ENCODE measurements at regions not wholly inside any gene's neighbourhood (a gene's known extent, or its start where the extent isn't known, plus 50 kb on each side); places are given as distances from the start of the nearest gene placed in this dataset.

DNA sequence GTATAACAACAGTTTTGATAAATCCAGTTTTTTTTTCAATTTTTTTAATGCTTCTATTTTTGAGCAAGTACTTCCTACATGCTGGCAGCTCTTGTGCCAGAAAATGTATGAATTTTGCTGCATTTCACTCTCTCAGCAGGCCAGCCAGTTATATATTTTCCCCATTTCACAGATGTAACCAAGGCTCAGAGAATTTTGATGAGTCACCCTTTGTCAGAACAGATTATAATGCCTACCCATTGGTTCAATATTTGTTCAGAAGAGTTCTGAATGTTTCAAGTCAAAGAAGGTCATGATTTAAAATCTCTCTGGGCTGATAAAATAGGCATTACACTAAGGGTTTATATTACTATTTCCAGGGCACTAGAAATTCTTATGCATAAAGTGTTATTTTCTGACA is 452.2 kb downstream of the RWDD3 start:
- no peak for DNase-seq

DNA sequence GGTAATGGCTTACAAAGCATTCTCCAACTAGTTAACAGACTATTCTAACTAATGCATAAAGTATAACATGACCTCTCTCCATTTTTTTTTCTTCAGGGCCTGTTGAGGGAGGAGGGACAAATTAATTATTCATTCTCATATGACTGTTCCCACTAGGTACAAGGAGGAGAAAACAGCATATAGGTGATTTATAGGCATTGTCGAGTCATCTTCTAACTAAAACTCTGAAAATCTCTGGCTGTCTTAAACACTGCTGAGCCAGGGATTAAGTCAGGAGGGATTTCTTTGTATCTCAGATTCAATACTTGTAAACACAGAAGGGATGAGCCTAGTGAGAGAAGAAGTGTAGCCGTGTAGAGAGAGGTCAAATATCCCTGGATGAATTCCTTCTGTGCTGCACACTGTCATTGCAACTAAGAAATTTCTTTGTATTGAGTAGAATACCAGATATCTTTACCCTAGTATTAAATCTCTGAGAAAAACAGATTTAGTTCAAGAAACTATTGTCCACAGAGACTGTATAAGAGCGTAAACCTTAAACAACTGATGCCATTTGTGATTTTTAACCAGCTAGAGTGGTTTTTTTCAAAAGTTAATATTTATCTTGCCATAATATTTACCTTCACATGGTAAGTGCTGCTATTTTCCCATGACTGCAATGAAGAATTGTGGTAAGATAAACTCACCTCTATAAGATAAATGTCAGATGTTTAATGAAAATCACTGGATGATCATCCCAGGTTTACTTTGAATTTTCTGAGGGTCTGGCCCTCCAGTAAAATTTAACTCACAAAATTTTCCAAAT is 465.3 kb downstream of the RWDD3 start:
- no peak for DNase-seq

DNA sequence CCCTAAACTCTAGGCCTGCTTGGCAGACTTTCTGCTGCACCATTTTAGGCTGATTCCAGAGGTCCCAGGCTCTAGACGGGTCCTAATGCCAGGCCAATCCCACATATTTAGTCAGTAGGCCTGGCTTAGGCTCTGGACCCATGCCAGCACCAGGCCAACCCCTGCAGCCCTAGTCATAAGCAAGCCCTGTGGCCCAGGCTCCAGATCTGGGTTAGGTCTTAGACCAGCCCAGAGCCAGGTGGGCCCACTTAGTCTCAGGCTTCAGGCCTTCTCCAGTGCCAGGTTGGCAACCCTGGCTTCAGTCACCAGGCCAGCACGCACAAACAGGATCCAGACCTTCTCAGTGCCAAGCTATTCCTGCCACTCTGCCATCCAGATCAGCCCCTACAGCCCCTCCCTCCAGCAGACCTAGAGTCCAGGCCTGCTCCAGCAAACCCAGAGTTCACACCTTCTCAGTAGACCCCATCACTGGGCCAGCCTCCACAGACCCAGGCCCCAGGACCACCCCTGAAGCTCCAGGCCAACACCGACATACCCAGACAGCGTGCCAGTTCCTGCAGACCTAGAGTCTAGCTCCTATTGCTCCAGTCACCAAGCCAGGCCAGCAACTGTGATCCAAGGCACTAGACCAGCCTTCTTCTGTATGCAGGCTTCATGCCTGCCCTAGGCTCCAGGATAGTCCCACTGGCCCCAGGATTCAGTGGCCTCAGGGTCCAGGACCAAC is 467.6 kb downstream of the RWDD3 start:
- no peak for DNase-seq

DNA sequence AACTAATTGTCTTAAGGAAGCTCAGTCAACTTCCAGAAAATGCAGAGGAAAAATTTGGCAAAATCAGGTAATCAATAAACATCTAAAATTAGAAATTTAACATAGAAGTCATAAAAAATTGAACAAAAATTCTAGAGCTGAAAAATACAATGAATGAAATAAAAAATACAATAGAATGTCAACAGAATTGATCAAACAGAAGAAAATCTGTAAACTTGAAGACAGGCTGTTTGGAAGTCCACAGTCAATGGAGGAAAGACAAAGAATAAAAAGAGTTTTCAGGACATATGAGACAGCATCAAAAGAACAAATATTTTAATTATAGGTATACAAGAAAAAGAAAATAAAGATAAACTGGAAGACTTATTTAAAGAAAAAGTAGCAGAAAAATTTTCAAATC is 469.0 kb downstream of the RWDD3 start:
- DNase-seq = no peak

DNA sequence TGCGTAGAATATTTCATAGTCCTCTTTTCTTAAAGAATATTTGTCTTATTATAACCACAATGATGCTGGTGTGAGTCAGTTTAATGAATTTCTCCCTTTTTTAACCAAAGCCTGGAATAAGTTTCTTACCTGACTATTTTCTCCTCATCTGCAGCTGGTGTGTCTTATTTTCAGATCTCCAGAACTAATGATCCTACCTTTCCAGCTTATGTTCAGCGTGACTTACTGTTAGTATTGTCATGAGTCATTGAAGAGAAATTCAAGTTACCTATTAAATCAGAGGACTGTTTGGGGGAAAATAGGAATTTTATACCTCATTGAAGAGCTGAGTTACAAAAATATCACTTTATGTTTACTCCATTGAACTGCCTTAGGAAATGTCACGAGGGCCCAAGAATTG is 482.1 kb downstream of the RWDD3 start:
- DNase-seq = no peak

DNA sequence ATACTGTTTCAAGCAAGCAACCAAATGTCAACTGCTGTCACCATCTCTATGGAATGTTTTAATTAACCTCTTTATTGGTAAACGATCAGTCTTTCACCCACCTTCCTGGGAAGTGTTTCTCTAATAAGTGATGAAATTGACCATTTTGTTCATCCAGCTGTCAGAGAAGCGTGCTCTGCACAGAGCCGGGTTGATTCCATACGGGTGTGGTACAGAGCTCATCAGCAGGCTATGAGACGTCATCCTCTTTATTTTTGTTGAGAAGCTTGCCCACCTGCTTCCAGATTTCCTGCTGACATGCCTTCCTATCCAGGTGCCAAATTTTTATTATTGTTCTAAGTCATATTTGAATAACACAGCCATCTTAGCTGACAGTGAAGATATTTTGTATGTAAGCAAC is 482.5 kb downstream of the RWDD3 start:
- no peak for DNase-seq

DNA sequence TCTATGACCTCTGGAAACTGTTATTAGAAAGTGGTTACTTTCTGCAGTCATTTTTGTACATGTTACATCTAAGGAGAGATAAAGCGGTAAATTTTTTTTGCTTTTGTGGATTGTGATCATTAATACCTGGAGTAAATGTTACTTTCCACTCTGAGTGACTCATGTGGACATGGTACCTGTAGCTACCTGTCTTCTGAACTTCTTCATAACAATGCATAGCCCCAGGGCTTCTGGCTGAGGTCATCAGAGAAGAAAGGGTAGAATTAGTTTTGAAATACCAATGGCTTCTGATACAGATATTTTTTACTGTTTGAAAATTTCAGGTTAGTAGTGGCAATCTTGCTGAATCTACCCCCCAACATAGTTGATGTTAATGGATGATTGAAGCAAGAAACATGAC is 489.3 kb downstream of the RWDD3 start:
- no peak for DNase-seq

DNA sequence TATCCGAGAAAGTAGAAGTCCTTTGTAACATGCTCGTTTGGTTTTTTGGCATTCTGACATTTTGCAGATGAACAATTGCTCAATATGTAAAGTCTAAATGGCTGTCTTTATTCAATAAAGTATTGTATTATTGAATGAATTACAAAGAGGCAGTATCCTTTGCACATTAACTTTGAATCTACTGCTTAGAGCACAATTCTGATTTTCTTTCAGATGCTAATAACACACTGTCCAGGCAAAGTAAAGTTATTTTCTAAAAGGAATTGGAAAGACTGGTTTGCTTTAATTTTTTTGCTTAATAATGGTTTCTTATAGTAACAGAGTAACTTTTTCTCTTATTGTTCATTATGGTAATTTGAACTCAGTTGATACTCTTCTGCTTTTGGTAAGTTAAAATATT is 494.8 kb downstream of the RWDD3 start:
- DNase-seq = no peak

DNA sequence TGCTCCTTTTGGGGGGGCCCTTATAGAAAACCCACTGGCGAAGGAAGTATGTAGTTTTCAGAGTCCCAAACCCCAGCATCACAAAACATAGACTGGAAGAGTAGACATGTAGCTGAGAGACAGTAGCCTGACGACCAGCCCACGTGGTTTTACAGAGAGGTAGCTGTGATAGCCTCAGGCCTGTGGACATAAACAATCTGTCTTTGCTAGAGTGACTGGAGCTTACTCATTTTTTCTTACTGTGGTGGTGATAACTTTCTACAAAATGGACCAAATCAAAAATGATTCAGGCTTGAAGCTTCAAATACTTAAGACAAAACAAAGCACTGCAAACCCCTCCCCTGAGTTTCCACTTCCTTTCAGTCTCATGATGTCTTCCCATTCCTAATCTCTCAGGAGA is 497.0 kb downstream of the RWDD3 start:
- DNase-seq = no peak

DNA sequence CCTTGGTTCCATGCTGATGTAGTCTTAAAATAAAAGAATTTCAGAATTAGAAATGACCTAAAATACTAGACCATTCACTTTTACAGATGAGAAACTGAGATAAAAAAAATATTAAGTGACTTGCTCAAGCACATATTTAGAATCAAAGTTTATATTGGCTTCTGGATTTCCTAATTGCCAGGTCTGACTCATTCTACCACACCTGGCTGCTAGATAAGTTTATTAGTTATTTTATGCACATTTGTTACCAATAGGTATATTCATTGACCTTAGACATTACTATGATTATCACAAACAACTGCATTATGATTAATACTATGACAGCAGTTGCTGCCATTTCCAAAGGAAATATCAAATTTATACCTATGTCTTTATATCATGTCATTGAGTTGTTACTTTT is 497.5 kb downstream of the RWDD3 start:
- no peak for DNase-seq

DNA sequence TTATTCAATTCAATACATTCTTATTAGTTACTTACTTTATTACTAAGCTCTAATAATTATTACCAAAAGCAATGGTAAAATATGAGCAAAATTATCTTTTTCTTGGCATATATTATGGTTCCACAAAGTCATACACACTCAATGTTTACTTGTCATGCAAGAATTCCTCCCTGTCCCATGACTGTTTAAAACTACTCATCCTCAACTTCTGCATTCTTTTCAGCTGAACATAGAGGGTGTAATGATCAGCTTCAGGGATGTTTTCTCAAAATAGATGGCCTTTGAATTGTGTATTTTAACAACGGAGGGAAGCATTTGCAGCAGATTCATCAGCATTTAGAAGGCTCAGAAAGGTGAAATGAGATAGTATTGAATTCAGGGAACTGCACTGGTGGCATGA is 499.0 kb downstream of the RWDD3 start:
- DNase-seq = no peak

DNA sequence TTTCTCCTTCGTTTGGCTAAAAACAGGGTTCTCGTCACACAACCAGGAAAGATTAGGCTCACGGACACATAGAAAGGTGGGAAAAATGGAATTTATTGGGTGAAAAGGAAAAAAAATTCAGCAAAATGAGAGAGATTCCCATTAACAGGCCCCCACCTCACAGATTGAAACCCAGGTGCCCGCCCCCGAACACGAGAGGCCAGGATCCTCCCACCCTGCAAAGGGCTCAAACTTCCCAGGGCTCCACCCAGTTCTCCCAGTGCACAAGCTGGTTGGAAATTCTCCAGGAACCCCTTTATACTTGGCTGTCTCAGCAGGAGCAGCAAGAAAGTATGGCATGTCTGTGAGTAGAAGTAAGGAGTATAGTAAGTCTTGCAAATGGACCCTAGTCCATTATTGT is 499.7 kb downstream of the RWDD3 start:
- no peak for DNase-seq

DNA sequence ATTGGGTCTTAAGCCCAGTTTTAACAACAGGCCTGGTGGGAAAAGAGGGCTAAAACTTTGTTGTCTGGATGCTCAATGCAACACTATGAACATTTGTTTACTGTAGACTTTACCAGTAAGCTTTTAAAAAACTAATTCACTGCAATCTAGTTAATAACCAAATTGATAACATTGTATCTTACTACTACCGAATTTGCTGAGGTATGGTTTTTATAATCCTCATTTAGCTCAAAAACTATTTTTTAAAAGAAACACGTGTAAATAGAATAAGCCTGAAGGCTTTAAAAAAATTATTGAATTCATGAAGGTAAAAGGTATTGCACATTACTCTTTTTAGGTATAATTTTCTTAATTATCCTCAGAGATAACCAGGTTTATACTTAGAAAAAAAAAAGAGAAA is 500.6 kb downstream of the RWDD3 start:
- no peak for DNase-seq

DNA sequence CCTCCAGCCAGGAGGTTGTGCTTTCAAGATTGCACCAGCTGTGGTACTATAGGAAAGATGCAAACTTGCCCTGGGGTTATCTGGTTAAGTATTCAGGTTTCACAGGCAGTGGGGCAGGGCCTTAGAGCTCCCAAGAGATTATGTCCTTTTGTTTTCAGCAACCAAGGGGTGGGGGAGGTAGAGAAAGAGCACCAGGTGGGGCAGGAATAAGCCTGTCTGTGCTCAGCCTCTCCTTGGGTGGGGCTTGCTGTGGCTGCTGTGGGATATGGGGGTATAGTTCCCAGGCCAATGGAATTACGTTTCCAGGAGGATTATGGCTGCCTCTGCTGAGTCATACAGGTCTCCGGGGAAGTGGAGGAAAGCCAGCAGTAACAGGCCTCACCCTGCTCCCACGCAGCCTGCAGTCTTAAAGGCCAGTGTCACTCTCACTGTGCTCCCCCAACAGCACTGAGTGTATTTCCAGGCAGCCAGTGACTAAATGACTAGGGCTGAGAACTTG is 508.6 kb downstream of the RWDD3 start:
- no peak for DNase-seq

DNA sequence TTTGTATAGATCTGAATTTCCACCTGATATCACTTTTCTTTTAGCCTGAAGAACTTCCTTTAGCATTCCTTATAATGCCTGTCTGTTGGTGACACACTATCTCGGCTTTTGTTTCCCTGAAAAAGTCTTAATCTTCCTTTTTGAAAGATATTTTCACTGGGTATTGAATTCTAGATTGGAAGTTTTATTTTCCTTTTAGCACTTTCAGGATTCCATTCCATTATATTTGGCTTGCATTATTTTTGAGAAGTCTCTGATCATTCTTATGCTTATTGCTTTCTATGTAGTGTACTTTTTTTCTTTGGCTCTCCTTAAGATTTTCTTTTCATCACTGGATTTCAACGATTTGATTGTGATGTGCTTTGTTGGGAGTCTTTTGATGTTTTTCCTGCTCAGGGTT is 510.7 kb downstream of the RWDD3 start:
- no peak for DNase-seq

DNA sequence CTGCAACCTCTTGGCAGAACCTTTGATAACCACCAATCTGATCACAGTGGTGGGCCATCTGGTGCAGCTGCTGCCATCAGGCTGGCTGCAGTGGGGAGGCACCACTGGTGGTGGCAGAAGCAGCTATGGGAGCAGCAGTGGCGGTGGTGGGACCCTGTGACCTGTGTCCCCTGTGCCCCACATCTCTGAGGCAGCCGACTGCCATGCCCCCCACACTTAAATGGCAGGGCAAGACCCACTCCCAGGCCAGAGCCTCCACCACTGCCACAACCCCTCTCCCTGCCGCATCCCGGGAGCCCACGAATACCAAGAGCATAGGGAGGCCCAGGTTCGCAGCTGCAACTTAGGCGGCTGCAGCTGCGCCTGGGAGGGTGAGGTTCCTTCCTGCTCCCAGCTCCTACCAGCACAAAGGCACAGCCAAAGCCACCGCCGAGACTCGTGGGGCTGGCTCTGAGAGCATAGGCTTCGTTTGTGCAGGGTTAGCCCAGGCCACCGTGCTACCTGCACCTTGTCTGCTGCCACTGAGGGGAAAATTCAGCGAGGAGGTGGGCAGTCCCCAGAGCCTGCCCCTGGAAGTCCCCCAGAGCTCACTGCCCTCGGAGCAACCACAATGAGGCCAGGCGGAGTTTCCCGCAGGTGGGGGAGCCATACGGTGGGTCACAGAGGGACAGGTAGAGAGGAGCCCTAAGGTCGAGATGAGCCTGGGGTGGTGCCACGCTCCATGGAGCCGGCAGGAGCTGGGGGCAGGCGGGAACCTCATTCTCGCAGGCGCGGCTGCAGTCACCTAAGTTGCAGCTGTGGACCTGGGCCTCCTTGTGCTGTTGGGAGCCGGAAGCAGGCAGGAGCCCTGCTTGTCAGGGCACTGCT is 518.7 kb downstream of the RWDD3 start:
- DNase-seq = no peak

DNA sequence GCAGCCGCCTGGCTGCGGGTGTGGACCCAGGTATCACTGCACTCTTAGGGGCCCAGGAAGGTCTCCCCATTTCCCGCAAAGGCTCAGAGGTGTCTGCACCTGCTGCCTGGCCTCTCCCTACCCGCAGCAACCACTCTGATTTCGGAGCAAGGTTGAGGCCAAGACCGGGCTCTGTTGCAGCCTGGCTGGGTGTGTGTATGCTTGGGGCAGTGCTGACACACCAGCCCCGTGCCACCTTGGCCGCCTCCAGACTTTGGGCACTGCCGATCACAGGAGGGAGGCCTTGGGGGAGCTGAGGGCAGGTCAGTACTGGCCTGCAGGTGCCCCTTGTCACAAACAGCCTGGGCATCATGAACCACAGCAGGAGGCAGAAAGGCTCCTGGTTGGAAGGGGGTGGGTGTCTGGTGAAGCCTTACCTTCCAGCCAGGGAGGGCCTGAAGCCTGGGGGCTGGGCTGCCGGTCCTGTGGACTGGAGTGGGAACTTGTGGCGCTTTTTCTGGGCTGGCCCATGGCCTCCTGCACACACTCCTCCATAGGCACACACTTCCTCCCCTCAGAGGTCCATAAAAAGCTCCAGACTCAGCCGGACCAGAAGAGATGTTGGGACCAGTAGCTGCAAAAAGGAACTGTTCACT is 519.5 kb downstream of the RWDD3 start:
- no peak for DNase-seq

DNA sequence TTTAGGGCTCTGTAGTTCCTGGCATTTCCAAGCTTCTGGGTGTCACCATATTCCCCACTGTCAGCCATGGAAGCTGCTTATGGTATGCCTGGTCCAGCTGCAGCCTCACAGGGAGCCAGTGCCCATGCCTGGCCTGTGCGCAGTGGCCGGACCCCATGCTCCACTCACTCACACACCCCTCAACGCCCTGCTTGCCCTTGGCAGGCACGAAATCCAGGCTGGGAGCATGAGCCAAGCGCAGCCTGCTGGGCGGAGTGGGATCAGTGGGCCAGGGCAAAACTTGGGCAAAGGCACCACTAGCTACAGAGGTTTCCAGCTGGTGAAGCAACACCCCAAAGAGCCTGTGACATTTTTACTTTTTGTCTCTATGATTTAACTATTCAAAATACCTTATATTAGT is 520.4 kb downstream of the RWDD3 start:
- no peak for DNase-seq

DNA sequence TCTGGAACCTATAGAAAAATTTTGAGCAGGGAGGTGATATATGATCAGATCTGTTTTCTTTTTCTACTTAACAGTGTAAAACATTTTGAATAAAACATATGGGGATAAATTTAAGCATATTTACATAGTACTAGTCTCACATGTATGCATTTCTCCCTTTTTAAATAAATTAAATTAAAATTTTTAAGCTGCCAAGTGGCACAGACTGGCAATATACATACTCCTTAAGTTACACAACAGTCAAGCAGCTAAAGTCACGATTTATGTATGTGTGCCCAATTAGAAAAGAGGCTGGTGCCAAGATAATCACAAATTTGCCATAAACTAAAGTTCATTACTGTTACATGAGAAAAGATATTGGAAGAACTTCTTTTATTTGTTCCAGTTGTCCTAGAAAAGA is 532.0 kb downstream of the RWDD3 start:
- DNase-seq = no peak

DNA sequence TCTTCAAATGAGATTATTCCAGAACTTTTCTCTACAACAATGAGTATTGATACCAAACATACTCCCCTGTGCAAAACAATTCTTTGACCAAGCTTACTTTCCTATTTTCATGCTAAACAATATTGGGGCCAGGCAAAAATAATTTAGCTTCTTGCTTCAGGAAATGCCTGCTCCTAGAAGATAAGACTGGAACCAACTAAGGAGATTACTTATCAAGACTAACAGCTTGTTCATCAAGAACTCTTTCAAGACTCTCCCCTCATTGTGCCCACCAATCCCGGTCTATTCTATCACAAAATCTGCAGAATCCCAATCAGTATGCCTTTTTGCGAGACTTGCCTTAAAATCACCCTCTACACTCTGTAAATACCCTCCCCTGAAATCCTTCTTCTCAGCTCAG is 536.6 kb downstream of the RWDD3 start:
- DNase-seq = no peak

DNA sequence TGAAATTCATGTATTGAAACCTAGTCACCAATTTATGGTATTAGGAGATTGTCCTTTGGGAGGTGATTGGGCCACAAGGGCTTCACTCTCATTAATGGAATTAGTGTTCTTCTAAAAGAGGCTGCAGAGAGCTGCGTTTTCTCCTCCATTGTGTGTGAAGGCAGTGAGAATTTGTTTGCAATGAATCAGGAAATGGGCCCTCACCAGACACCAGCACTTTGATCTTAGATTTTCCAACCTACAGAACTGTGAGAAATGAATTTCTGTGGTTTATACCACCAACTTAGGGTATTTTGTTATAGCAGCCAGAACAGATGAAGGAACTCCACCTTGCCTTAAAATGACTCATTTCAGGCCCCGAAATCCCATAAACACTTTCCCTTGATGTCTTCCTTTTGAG is 544.2 kb downstream of the RWDD3 start:
- no peak for DNase-seq

DNA sequence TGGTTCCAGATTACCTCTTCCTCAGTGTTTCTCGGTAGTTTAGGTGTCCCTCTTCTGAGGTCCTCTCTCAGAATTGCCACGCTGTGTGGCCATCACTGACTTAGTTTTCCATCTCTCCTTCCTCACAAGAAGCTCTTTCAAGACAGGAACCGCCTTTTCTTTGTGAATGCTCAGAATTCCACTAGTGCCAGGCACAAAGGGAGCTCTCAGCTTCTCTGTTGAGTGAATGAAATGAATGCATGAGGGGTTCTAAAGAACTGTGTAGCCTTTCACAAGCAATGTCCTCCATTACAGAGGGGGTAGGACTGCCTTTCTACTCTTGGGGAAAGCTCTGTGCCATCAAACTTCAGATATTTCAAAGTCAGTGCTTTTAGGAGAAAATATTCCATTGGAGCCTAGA is 546.8 kb downstream of the RWDD3 start:
- no peak for DNase-seq

DNA sequence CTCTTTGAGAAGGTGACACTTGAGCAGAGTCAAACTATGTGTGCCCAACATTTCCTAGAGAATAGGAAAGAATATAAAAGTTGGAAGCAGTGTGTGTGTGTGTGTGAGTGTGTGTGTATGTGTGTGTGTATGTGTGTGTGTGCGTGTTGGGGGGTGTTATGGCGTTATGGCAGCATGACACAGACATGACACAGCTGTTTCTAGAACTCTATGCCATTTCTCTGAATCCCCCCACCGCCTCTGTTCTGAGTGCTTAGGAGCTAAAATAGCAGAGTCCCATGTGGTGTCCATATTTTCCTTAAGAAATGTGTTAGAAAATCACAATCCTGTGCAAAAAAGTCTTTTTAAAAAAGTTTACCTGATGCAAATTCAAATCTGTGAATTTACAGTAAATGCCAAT is 556.1 kb downstream of the RWDD3 start:
- no peak for DNase-seq
